AG08395 (cell line): ENCODE measurements at regions not wholly inside any gene's neighbourhood (a gene's known extent, or its start where the extent isn't known, plus 50 kb on each side); places are given as distances from the start of the nearest gene placed in this dataset.
"Not testable (repeated sequence)": the region's sequence is repeated elsewhere in the genome, so short reads cannot be mapped to it uniquely, and the experiment has no call there.

Experiments
- DNase-seq: peaks from one replicate; pipeline ENCODE4 v3.0.0; 2012; ENCODE audit warnings: mixed read lengths, low spot score

- no peak for DNase-seq
These were observed 319.2 kb upstream of the API5 start for GRCh38 chr11:42992594-42992993.

DNA sequence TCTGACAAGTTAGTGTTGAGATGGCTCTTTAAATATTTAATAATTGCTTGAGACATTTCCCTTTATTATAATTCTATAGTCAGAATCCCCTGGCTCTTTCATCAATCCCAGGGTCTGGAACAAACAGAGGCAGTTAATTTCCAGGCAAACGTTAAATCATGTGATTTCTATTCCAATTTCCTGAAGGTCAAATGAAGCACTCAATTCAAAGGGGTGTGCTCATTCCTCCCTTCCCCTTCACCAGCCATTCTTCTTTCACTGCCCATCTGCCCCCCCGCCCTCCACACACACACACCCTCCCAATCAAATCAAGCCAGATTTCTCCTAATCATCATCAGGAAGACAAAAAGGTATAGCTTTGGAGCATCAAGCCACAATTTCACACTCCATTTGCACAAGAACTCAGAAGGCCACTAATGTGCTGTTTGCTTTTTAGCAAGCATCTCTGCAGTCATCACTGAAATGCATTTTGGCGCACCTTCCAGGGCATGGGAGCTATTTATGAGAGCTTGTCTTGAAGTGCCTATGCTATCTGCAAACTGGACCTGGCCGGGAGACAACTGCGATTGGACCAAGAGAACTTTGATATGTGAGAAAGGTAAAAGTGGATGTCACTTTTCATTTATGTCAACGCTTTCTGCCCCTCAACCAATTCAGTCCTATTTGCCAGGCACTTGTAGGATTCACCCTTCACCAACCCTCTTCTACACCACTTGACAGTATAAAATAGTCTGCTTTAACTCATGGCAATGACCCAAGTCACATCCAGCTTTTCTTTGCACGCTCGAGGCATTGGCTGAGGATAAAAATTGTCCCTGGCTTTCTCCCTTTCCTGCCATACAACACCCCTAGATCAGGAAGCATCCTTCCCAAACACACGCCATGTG is 315.1 kb upstream of the API5 start:
- no peak for DNase-seq

GRCh38 chr11:43004879-43005278 is 306.9 kb upstream of the API5 start:
- DNase-seq = not testable (repeated sequence)

GRCh38 chr11:43010042-43010441 is 301.8 kb upstream of the API5 start:
- DNase-seq = no peak

DNA sequence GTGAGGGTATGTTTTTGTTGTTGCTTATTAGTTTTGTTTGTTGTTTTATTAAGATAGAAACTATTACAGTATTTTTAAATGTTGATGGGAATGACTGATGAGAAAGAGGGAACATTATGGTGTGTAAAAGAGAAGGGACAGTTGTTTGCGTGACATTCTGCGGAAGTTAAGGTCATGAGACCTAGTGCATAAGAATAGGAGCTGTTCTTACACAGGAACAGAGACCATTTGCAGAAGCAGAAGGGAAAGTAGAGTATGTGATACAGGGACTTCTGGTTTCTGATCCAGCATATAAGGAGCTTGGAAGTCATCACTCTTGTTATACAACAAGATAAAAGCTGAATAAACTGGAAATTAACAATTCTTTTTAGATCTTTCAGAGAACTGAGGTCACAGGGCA is 299.2 kb upstream of the API5 start:
- no peak for DNase-seq

- no peak for DNase-seq
These were observed 290.3 kb upstream of the API5 start for GRCh38 chr11:43021466-43021865.

DNA sequence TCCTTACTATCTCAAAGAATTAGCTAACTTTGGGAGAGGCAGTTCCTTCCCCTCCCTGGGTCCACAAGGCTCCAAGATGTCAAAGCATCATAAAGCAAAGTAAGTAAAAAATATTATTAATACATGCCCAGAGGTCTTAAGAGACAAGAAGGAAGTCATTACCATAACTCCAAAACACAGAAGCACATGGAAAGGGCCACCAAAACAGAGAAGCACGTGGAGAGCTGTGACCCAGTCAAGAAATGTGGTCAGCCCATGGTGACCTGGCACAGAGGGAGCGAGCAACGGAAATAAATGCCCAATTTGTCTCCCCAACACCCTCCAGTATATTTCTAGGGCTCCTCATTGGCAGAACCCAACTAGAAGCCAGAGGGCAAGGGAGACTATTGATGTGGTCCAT is 277.5 kb upstream of the API5 start:
- DNase-seq = no peak

GRCh38 chr11:43035086-43035485 is 276.7 kb upstream of the API5 start:
- no peak for DNase-seq

DNA sequence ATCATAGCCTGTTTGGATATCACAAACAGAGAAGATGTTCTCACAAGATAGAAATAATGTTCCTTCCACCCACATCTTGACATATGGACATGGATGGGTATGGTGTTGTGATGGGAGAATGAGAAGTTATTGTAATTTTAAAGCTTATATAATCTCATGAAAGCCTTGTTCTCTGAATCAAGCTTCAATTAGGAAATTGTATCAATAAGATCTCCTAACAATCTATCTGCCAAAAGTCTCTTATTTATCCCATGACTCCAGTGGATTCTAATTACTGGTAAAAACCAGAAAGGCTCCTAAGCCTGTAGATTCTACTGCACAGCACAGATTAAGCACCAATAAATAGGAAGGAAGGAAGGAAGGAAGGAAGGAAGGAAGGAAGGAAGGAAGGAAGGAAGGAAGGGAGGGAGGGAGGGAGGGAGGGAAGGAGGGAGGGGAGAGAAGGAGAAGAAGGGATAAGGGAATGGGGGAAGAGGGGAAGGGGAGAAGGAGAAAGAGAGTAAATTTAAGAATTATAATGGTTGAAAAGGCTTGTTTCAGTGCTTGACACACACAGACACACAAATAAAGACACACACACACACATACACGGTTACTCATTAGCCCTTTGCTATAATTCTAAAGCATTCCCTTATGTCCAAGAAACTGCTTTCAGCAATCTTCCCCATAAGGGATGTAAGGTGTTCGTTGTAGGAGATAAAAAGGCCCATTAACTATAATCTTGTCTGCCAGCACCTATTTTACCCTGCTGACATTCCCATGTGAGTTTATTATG is 258.0 kb upstream of the API5 start:
- no peak for DNase-seq

DNA sequence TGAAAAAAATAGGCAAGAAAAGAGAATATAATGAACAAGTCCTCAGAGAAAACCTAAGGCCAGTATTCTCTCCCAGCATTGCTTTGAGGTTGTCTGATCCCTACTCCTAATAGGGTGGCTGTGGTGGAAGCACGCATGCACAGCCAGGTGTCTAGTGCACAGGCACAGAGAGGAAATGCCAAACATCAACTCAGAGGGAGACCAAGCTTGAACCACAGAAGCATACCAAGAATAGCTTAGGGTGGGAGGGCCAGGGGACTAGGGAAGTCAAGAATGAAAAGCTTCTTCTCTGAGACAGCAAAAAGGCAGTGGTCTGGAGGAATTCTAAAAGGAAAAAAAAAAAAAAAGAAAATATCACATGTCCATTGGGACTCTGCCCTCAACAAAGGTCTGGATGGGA is 244.1 kb upstream of the API5 start:
- no peak for DNase-seq

GRCh38 chr11:43071338-43071737 is 240.5 kb upstream of the API5 start:
- DNase-seq = no peak

DNA sequence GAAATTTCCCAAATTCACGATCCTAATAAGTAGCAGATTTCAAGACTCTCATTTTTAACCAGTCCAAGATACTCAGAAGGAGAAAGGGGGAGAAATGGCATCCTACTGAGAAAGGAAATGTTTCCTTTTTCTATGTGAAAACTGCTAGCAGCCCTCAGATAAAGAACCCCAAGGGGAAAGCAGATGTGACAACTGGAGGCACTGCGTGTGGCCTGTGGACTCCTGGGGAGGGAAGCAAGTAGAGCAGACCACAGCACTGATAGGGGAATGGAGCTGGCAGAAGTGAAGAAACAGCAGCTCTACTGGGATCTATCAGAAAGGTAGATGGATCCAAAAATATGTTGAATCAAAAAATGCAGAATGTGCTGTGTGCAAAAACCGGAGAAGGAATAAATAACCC is 239.7 kb upstream of the API5 start:
- no peak for DNase-seq

GRCh38 chr11:43072911-43073310 is 238.9 kb upstream of the API5 start:
- no peak for DNase-seq

DNA sequence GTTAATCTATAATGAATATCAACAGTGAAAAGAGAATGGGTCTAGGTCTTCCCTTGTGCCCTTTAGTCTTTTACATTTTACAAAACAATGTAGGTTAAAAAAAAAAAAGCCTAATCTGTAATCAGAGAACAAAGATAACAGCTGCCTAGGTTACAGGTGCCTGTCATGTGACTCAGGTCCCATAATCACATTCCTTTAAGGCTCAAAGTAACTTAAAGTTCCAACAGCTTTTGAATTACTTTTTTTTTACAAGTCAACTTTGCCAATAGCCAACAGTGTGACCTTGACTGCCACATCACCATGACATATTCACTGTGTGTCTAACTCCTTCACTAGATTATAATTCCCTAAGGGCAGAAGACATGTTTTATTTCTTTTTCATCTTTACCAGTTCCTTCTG is 237.0 kb upstream of the API5 start:
- no peak for DNase-seq

DNA sequence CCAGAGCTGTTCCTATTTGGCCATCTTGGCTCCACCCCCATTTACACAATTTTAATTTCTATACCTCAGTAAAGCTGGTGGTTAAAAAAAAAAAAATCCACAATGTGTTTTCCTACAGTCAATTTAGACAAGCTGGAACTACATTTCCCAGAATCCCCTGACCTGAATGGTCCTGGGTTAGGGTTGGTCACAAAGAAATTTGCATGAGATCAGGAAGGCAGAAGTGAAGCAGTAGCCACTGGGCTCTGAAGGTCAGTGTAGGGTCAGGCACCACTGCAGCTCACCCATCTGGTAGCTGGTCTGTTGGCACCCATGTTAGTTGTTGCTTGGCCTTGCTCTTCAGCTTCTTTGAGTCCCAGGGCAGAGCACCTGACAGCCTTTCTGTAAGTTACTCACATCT is 210.7 kb upstream of the API5 start:
- no peak for DNase-seq

- no peak for DNase-seq
These were observed 195.7 kb upstream of the API5 start for GRCh38 chr11:43116071-43116470.

- DNase-seq = no peak
These were observed 192.4 kb upstream of the API5 start for GRCh38 chr11:43119275-43119970.

DNA sequence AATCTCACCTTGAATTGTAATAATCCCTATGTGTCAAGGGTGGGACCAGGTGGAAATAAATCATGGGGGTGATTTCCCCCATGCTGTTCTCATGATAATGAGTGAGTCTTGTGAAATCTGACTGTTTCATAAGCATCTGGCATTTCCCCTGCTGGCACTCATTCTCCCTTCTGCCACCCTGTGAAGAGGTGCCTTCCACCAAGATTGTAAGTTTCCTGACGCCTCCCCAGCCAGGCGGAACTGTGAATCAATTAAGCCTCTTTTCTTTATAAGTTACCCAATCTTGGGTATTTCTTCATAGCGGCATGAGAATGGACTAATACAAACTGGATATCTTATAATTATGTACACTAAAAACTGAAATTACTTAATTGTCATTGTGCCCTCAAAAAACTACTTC is 189.2 kb upstream of the API5 start:
- DNase-seq = no peak

GRCh38 chr11:43123443-43123842 is 188.4 kb upstream of the API5 start:
- no peak for DNase-seq

- no peak for DNase-seq
These were observed 187.4 kb upstream of the API5 start for GRCh38 chr11:43124272-43124935.

- DNase-seq = no peak
These were observed 182.5 kb upstream of the API5 start for GRCh38 chr11:43129329-43129728.

- DNase-seq = no peak
These were observed 181.2 kb upstream of the API5 start for GRCh38 chr11:43130616-43131015.
